GM13976 (cell line): ENCODE measurements at regions not wholly inside any gene's neighbourhood (a gene's known extent, or its start where the extent isn't known, plus 50 kb on each side); places are given as distances from the start of the nearest gene placed in this dataset.

Source experiments
- DNase-seq: peaks from one replicate; pipeline ENCODE4 v3.0.0; 2012; ENCODE audit warnings: low spot score
- in situ Hi-C: fragments of 300-500 bp; cut with MboI; formaldehyde crosslinking; loops from one replicate; pipeline ENCODE4 v1.12.0; 2022; ENCODE audit warnings: low sequenced_read_pairs, mixed read lengths, inconsistent platforms; ENCODE audit not compliant: unreplicated experiment
- TF ChIP-seq, protein P1 (sequence below): IDR thresholded peaks from 2 replicates; pipeline ENCODE4 v1.5.1; 2012; ENCODE audit warnings: borderline replicate concordance, mild to moderate bottlenecking; ENCODE audit not compliant: insufficient read depth; ENCODE audit errors: extremely low read depth, missing control alignments, control extremely low read depth

DNA sequence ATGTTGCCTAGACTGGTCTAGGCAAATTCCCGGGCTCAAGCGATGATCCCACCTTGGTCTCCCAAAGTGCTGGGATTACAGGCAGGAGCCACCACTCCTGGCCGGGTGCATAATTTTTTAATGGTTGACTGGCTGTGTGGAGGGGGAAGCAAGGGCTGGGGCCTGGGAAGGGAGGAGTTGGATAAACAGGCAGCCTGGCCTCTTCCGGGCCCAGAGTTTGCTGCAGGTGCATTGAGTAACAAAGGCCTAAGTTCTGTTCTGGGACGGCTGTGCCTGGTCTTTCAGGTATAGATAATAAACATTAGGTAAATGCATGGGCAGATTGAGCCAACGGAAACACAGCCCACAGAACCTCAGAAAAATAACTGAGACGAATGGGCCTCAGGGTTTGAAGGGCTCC is 191.3 kb upstream of the TBX3 start:
- TF ChIP-seq, protein P1, sequence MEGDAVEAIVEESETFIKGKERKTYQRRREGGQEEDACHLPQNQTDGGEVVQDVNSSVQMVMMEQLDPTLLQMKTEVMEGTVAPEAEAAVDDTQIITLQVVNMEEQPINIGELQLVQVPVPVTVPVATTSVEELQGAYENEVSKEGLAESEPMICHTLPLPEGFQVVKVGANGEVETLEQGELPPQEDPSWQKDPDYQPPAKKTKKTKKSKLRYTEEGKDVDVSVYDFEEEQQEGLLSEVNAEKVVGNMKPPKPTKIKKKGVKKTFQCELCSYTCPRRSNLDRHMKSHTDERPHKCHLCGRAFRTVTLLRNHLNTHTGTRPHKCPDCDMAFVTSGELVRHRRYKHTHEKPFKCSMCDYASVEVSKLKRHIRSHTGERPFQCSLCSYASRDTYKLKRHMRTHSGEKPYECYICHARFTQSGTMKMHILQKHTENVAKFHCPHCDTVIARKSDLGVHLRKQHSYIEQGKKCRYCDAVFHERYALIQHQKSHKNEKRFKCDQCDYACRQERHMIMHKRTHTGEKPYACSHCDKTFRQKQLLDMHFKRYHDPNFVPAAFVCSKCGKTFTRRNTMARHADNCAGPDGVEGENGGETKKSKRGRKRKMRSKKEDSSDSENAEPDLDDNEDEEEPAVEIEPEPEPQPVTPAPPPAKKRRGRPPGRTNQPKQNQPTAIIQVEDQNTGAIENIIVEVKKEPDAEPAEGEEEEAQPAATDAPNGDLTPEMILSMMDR: no peak
- no peak for DNase-seq
- in situ Hi-C loops: no loop called here

DNA sequence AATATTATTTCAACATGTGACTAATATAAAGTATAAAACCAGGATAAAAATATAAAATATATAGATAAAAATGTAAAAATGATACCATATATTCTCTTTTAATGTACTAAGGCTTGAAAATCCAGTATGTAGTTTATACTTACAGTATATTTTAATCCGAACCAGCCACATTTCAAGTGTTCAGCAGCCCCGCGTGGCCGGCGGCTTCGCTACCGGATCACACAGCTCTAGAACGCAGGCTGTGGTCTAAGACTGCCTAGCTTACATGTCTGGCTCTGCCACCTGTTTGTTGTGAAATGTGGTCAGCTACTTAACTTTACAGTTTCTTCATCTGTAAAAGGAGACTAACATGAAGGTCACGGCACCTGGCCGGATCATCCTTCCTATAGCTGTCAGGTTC is 189.7 kb upstream of the TBX3 start:
- in situ Hi-C loops: no loop called here
- DNase-seq: no peak
- TF ChIP-seq, protein P1: no peak

DNA sequence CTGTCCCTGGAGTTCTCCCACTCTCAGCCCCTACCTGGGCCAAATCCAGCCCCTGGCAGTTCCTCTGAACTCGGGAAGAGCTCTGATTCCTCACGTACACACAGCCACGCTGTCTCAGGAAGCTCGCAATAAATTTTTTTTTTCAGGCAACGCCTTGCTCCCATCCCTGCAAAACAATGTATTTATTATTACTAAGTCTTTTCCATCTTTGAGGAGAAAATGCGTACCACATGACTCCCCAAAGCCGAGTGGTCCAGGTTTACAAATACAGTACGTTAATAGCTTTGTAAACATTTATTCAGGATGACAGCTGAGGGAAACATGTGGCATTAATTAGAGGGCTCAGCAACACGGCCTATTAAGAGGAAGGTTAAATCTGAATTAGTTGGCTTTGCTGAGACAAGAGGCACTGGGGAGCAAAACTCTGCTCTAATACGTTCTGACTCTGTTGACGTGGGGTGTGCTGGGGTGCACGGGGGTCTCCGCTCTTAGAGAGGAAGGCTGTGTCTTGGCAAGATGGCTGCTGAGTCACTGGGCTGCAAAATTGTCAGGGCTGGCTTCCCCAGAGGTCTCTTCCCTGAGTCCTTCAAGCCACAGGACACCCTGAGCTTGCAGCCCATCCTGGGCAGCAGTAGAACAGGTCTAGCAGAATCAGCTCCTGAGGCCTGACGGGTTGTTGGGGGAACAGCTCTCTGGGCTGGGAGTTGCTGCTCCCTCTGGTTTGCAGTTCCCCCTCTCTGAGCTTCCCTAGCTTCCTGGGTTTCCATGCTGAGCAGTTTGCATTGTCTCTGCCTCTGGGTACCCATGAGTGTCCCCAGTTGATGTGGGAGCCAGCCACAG is 185.2 kb upstream of the TBX3 start:
- no peak for DNase-seq

DNA sequence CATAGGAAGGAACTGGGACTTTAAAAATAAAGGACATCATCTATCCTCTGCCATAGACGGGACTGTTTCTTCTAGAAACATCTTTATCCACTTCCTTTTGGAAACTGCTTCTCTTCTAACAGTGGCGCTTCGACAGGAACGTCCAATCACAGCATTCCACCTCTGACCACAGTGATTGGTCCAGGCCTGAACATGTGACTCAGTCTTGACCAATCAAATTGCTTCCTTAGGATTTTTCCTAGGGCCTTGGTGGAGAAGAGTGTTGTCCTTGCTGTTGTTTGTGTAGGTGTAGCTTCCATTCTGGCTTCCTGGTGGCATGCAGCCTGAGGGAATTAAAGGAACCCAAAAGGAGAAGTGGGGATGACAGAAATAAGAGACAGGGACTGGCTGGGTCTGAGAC is 182.4 kb upstream of the TBX3 start:
- in situ Hi-C loops: no loop called here
- TF ChIP-seq, protein P1: no peak
- DNase-seq: no peak

More for the DNA sequence above, 185.2 kb upstream of the TBX3 start:
- TF ChIP-seq, protein P1: no peak
- in situ Hi-C loops: no loop called here

DNA sequence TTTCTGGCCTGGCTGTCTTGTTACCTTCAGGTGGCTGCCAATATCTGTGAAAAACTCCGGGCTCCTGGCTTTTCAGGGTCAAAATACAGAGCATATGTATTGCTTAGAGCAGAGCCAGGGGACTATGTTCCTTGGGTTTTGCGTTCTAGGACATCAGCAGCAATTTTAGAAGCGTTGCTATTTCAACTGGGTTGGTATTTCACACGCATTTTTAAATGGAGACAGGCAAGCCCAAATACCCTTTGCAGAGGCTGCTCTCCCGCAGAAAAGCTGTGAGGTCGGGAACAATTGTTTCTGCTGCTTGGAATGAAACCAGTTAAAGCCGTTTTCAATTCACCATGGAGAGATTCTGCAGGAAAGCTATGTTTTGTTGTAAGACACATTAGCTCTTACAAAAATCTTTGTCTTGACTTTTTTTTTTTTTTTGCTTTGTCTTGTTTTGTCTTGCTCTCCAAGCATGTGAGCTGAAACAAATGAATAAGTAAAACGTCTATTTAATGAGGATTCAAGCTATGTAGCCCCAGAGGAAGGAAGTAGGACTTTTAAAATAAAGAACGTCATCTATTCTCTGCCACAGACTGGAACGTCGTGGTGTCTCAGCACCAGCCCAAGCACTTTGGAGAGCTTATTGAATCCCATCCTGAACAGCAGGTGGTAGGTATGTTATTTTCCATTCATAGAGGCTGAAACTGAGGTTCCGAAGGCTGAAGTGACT is 181.0 kb upstream of the TBX3 start:
- no peak for DNase-seq
- TF ChIP-seq, protein P1: no peak
- in situ Hi-C loops: no loop called here

DNA sequence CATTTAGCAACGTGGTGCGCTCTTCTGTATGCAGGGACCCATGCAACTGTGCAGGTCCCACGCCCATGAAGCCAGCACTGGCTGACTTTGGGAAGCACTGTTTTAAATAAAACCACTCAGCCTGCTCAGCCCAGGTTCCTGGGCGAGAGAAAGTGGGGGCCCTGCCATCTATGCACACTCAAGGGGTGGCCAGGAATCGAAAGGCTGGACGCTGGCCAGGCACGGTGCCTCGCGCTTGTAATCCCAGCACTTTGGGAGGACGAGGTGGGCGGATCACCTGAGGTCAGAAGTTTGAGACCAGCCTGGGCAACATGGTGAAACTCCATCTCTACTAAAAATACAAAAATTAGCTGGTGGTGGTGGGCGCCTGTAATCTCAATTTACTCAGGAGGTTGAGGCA is 179.9 kb upstream of the TBX3 start:
- in situ Hi-C loops: no loop called here
- DNase-seq: no peak
- TF ChIP-seq, protein P1: no peak

DNA sequence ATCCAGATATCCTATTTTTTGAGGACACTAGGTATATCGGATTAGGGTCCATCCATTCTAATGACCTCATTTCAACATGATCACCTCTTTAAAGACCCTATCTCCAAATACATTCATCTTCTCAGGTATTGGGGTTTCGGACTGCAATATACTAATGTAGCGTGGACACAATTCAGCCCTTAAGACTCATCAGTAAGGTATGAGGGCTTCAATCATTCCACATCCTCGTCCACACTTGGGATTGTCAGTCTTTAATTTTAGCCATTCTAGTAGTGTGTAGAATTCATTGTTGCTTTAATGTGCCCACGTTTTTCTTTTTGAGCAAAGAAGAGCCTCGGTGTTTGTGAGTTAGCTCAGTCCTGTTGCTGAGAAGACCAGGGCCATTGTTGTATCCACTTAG is 177.0 kb upstream of the TBX3 start:
- DNase-seq: no peak
- in situ Hi-C loops: no loop called here
- TF ChIP-seq, protein P1: no peak
